CD4-positive, alpha-beta T cell treated with Interleukin-4 for 4 hours (primary cell): ENCODE measurements at regions not wholly inside any gene's neighbourhood (a gene's known extent, or its start where the extent isn't known, plus 50 kb on each side); places are given as distances from the start of the nearest gene placed in this dataset.

Experiments used
- DNase-seq: peaks from one replicate; pipeline ENCODE4 v3.0.0-alpha.2; 2020

- DNase-seq, result no peak
Measured at GRCh38 chr4:128347175-128347868, 59.7 kb upstream of the PGRMC2 start.

DNA sequence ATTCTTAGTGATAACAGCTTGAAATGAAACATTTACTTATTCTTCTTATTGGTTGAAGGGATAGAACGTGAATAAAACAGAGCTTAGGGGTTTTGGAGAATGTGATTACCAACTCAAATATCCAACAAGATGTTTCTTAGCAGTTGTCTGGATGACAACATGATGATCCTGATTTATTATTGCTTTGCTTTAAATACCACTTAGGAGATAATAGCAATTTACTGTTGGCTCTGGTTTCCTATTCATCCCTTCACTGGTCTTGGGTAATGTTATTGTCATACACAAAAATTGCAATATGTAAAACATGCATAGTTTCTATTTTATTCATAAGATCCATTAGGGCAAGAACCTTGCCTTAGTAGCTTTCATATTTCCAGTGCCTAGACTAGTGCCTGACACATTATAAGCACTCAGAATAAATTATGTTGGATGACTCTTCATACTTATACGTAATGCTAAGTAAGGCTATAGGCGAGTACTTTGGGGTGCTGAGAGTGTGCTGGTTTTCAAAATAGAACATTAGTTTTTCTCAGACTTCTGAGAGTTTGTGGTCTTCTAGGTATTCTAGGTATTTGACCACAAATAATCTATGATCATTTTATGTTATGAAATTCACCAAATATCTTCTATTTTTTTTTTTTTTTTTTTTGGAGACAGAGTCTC is 58.6 kb upstream of the PGRMC2 start:
- DNase-seq, result no peak

DNA sequence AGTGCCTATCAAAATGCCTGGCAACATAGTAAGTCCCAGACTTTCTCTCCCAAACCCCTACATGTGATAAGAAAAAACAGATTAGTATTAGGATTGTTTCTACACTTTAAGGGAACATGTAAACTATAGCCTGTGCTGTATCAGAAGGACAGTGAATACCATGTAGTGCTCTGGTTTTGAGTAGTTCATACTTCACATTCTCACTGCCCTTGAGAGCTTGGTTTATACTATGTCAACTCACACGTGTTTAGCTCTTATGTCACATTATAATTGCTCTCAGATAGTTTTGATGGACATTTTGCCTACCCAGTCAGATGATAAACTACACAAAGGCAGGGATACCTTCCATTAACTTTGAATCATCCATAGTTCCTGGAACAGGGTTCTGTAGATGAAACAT is 58.0 kb upstream of the PGRMC2 start:
- no peak for DNase-seq

GRCh38 chr4:128342762-128343161 is 55.1 kb upstream of the PGRMC2 start:
- DNase-seq, result no peak

DNA sequence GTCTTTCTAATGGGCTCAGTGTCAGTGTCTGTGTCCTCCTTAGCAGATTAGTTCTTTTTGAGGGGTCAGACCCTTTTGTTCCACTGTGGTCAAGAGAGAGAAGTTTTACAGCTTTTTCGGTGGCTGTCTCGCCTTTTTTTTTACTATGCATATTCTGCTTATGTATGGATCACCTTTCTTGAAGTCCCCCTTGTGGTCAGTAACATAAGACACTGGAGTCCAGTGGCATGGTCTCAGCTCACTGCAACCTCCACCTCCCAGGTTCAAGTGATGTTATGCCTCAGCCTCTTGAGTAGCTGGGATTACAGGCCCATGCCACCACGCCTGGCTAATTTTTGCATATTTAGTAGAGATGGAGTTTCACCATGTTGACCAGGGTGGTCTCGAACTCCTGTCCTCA is 54.0 kb upstream of the PGRMC2 start:
- DNase-seq, result no peak

GRCh38 chr4:128338634-128339355 is 51.2 kb upstream of the PGRMC2 start:
- no peak for DNase-seq

DNA sequence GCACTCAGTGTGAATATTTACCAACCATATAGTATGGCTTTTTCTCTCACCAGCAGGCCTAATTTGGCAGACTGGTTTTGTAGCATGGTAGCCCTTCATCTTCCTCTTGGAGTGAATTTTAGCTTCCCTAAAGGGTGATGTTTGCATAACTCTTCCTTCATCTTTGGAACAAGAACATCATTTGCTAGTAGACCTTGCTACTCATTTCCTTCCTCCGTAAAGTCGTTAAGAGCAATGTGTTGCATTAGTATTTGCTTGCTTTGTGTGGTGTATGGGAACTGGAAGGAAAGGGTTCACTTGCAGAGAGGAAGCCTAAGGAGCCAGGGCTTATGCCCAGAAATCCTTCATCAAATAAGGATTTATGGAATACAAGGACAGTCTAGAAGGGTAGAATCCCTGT is 50.2 kb upstream of the PGRMC2 start:
- no peak for DNase-seq
